CD4-positive, alpha-beta T cell treated with Interleukin-4 for 1 hour (primary cell): ENCODE measurements at regions not wholly inside any gene's neighbourhood (a gene's known extent, or its start where the extent isn't known, plus 50 kb on each side); places are given as distances from the start of the nearest gene placed in this dataset.

Experiments used
- DNase-seq, 2 donors: peaks; one replicate each; pipeline ENCODE4 v3.0.0-alpha.2; 2020 to 2022

- no peak for DNase-seq
Observed at GRCh38 chr3:99365396-99365795, 273.0 kb upstream of the COL8A1 start.

GRCh38 chr3:99357131-99357530 is 281.3 kb upstream of the COL8A1 start:
- no peak for DNase-seq

DNA sequence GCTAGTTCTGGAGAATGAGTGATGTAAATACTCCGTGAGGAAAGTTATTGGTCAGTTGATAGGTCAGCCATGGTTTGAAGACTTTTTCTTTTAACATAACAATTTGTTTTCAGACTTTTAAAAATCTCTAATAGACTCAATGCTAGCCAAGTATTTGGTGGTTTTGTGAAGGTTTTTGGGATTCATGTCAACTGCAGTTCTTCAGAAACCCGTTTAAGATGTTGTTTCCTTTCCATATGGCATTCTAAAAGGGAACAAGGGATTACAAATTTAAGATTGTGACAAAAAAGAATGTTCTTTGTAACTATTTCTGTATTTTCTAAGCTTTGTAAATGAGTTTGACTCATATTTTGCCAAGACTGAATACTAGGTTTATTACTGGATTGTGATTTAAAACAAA is 281.7 kb upstream of the COL8A1 start:
- DNase-seq: no peak

- no peak for DNase-seq
Observed at GRCh38 chr3:99355465-99355864, 282.9 kb upstream of the COL8A1 start.

DNA sequence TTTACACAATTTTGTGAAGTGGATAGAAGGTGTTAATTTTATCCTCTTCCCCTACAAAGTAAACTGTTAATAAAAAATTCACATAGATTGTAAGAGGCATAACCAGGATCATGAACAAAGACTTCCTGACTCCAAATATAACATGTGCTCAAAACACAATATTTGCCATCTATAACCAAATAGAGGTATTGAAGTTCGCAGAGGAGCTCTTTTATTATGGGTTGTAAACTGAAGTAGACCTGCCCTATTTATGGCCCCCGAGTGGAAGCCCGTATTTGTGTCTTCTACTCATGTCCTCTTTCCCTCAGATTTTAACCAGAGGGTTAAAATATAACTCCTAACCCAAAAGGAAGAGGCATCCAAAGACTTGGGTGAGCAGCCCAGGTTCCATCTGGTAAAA is 285.6 kb upstream of the COL8A1 start:
- no peak for DNase-seq

DNA sequence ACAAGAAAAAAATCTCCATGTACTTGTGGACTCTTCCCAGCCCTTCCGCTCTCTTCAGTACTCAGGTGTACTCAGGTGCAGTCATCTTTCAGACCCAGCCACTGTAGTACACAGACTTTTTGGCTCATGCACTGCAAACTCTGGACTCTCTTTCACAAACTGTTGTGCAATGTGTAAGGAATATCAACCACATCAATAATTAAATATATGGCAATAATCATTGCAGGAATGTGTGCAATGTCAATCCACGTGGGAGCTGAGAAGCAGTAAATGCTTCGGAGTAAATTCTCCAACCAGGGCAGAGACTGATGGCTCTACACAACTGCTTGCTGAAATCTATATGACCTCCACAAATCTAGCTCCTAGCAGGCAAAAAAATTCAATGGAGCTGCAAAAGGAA is 287.3 kb upstream of the COL8A1 start:
- no peak for DNase-seq

DNA sequence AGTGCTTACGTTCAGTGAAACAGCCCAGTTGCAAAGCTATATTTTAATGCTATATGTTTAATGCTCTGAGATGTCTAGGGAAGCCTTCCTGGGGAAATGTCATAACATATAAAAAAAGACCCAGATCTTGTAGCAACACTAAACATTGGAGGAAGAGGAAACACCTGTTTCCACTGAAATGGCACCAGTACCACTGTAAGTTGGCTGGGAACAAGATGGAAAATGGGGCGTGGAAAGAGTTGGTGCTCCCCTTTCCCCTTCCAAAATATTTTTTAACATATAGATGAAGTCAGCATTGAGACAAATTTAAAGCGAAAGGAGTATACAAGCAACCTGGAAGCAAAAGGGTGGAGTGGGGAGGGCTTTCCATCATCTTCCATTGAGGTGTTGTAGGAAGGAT is 289.9 kb upstream of the COL8A1 start:
- DNase-seq: no peak

GRCh38 chr3:99344216-99344615 is 294.2 kb upstream of the COL8A1 start:
- DNase-seq: no peak

DNA sequence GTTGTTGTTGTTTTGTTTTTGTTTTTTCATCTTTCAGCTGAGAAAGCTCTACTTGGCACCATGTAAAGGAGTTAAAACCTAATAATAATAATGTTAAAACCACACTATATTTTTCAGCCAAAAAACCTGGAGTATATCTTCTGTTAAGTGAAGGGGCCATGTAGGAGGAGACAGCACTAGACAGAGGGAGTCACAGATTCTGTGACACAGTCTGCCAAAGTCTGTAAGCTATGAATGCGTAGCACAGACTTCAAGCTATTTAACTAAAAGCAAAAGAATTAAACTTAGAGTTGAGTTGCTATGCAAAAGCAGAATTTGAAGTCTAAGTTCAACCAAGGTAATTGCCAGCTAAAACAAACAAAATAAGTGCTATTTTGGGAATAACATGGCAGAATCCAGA is 296.0 kb upstream of the COL8A1 start:
- DNase-seq: no peak

GRCh38 chr3:99339222-99339621 is 299.2 kb upstream of the COL8A1 start:
- no peak for DNase-seq

GRCh38 chr3:99332718-99333117 is 305.7 kb upstream of the COL8A1 start:
- no peak for DNase-seq

DNA sequence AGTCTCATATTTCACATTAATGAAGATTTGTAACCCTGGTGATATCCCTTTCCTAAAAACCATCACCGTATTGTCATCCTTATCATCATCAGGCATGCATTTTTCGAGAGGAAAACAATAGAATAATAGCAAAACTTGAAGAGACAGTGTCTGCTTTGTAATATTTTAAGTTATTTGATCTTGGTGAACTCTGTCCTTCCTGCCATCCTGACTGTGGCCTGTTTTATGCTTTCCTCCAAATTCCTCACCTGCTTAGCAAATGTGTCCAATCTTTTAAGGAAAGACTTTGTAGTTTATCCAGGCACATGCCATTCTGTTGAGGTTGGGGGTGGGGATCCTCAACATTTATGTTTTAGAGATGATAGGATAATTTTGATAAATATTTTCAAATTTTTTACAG is 306.1 kb upstream of the COL8A1 start:
- DNase-seq: no peak

GRCh38 chr3:99330924-99331532 is 307.4 kb upstream of the COL8A1 start:
- no peak for DNase-seq

- DNase-seq: no peak
Observed at GRCh38 chr3:99330281-99330680, 308.1 kb upstream of the COL8A1 start.

GRCh38 chr3:99325402-99325801 is 313.0 kb upstream of the COL8A1 start:
- no peak for DNase-seq

GRCh38 chr3:99324636-99325203 is 313.7 kb upstream of the COL8A1 start:
- DNase-seq: no peak

DNA sequence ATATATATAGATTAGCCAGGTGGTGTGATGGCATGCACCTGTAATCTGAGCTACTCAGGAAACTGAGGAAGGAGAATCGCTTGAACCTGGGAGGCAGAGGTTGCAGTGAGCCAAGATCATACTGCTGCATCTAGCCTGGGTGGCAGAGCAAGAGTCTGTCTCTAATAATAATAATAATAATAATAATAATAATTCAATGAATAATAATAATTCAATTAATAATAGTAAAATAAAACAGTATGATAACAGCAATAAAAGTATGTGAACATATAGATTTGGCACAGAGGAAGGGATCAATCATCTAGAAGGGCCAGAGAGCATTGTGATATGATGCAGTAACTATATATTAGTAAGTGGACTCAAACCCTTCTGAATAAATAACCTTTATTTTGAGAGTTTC is 314.5 kb upstream of the COL8A1 start:
- no peak for DNase-seq

- no peak for DNase-seq
Observed at GRCh38 chr3:99322551-99322950, 315.8 kb upstream of the COL8A1 start.

- DNase-seq: no peak
Observed at GRCh38 chr3:99321261-99321660, 317.1 kb upstream of the COL8A1 start.

- DNase-seq: no peak
Observed at GRCh38 chr3:99319961-99320360, 318.4 kb upstream of the COL8A1 start.

- DNase-seq: no peak
Observed at GRCh38 chr3:99319450-99319849, 318.9 kb upstream of the COL8A1 start.

DNA sequence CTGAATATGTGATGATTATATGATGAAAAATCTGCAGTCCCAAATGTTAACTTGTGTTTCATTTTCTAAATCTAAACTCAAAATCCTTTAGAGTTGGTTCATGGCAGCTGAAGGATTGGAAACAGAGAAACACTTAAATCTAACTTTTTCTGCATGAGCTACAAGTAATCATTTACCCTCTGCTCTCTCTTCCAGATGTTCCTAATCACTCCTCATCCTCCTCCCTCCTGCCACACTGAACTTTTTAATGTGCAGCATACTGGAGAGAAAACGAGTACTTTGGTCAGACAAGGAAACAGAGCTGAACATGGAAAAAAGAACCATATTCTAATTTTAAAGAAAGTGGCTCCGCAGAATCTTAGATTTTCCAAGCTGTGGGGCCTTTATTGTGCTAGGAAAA is 321.2 kb upstream of the COL8A1 start:
- no peak for DNase-seq

DNA sequence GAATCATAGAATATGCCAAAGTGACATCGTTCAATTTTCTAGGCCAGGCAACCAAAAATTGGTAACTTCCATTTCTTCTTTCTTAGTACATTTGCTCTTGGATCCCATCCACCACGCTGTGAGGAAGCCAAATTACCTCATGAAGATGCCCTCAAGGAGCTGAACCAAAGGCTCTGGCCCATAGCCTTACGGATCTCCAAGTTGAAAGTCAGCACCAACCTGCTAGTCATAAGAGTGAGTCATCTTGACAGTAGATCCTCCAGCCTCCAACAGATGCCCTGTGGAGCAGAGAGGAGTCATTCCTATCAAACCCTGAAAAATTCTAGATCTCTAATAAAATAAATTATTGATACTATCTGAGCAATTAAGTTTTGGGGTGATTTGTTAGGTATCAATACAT is 322.5 kb upstream of the COL8A1 start:
- DNase-seq: no peak

DNA sequence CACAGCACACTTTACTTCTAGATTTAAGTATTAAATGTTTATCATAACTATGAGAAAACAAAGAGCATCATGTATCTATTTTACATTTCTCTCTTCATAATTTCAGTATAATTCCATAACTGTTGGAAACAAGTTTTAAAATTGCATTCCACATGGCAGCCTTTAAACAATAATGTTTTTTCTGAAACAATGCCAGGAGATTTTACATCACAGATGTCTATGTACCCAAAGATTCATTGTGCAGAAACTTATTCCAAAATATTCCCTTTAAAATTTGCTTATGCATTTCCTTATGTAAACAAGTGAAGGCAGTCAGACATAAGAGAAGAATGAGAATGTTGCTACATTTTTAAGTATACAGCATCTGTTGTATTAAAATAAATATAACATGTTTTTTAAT is 324.9 kb upstream of the COL8A1 start:
- no peak for DNase-seq

GRCh38 chr3:99298661-99299060 is 339.7 kb upstream of the COL8A1 start:
- no peak for DNase-seq
